GM23338 (cell line): ENCODE measurements at regions not wholly inside any gene's neighbourhood (a gene's known extent, or its start where the extent isn't known, plus 50 kb on each side); places are given as distances from the start of the nearest gene placed in this dataset.

Source experiments
- ATAC-seq: fragments of 200-7000 bp; cut with Tn5 transposase; 3 replicates; pipeline ENCODE4 v1.9.1; 2020
- DNase-seq: peaks from one replicate; pipeline ENCODE4 v3.0.0-alpha.2; 2015; ENCODE audit warnings: low spot score
- H2AFZ ChIP-seq: fragments of 200-600 bp; sonication (generic); 2 replicates; pipeline ENCODE4 v1.8.0; 2016; ENCODE audit warnings: antibody characterized with exemption, mild to moderate bottlenecking, moderate library complexity
- H3F3A ChIP-seq: fragments of 200-600 bp; sonication (generic); replicated peaks from 2 replicates; pipeline ENCODE4 v1.8.0; 2017; ENCODE audit warnings: antibody characterized with exemption, mixed run types, low read depth
- H3K27ac ChIP-seq: fragments of 200-600 bp; sonication (generic); 2 replicates; pipeline ENCODE4 v1.6.1; 2016; ENCODE audit warnings: low read depth
- H3K27me3 ChIP-seq: fragments of 200-600 bp; sonication (generic); 2 replicates; pipeline ENCODE4 v1.8.0; 2016; ENCODE audit warnings: mild to moderate bottlenecking, mixed run types, moderate library complexity; ENCODE audit not compliant: insufficient read depth
- H3K36me3 ChIP-seq: fragments of 200-600 bp; sonication (generic); 2 replicates; pipeline ENCODE4 v1.8.0; 2016; ENCODE audit warnings: mild to moderate bottlenecking; ENCODE audit not compliant: insufficient read depth
- H3K4me1 ChIP-seq: fragments of 200-600 bp; sonication (generic); 2 replicates; pipeline ENCODE4 v1.8.0; 2016; ENCODE audit warnings: mild to moderate bottlenecking, moderate library complexity; ENCODE audit not compliant: insufficient read depth
- H3K4me2 ChIP-seq: fragments of 200-600 bp; sonication (generic); 2 replicates; pipeline ENCODE4 v1.7.1; 2017; ENCODE audit warnings: mixed run types
- H3K4me3 ChIP-seq: fragments of 200-600 bp; sonication (generic); 2 replicates; pipeline ENCODE4 v1.6.1; 2016; ENCODE audit warnings: mixed run types
- H3K79me2 ChIP-seq: fragments of 200-600 bp; sonication (generic); replicated peaks from 2 replicates; pipeline ENCODE4 v1.8.0; 2017; ENCODE audit warnings: mild to moderate bottlenecking; ENCODE audit not compliant: insufficient read depth
- H3K9me2 ChIP-seq: fragments of 200-600 bp; sonication (generic); 2 replicates; pipeline ENCODE4 v1.8.0; 2017; ENCODE audit not compliant: insufficient read depth
- H4K20me1 ChIP-seq: fragments of 200-600 bp; sonication (generic); replicated peaks from 2 replicates; pipeline ENCODE4 v1.8.0; 2017; ENCODE audit warnings: mild to moderate bottlenecking; ENCODE audit not compliant: insufficient read depth
- H3K27ac Mint-ChIP-seq: 2 replicates; pipeline ENCODE4 v1.8.0; 2020; ENCODE audit warnings: inconsistent platforms, mild to moderate bottlenecking, moderate library complexity, mixed read lengths
- H3K27me3 Mint-ChIP-seq: 3 replicates; pipeline ENCODE4 v1.8.0; 2022; ENCODE audit warnings: low read depth, mild to moderate bottlenecking, moderate library complexity, mixed read lengths, inconsistent platforms; ENCODE audit not compliant: insufficient read depth, poor library complexity
- H3K36me3 Mint-ChIP-seq: 3 replicates; pipeline ENCODE4 v1.8.0; 2021; ENCODE audit warnings: low read depth, mild to moderate bottlenecking, inconsistent platforms, moderate library complexity, mixed read lengths
- H3K4me1 Mint-ChIP-seq: 3 replicates; pipeline ENCODE4 v1.8.0; 2020; ENCODE audit warnings: mild to moderate bottlenecking, inconsistent platforms, mixed read lengths
- H3K4me3 Mint-ChIP-seq: 3 replicates; pipeline ENCODE4 v1.8.0; 2021; ENCODE audit warnings: moderate library complexity, mild to moderate bottlenecking, inconsistent platforms, mixed read lengths
- H3K9me3 Mint-ChIP-seq: 3 replicates; pipeline ENCODE4 v1.8.0; 2020; ENCODE audit warnings: moderate library complexity, mild to moderate bottlenecking, inconsistent platforms, mixed read lengths
- CREB1 ChIP-seq: fragments of 250-450 bp; sonication (Bioruptor Pico); IDR thresholded peaks from 2 replicates; pipeline ENCODE4 v1.5.0; 2020; ENCODE audit warnings: low read depth, mild to moderate bottlenecking, moderate library complexity
- CTCF ChIP-seq, 2 experiments: fragments of 200-600 bp in 1 of 2; sonication (generic) in 1 of 2; conservative IDR thresholded peaks; 2 replicates each; pipeline versions ENCODE4 v1.5.1 to v1.6.1; 2016 to 2017; ENCODE audit warnings: antibody characterized with exemption in 2 of 2, low read depth in 2 of 2, mild to moderate bottlenecking in 2 of 2, moderate library complexity in 1 of 2
- ETS1 ChIP-seq: IDR thresholded peaks from 2 replicates; pipeline ENCODE4 v1.6.1; 2016; ENCODE audit warnings: antibody characterized with exemption
- EZH2 ChIP-seq: fragments of 200-600 bp; sonication (generic); IDR thresholded peaks from one replicate; pipeline ENCODE4 v1.8.0; 2017; ENCODE audit warnings: antibody characterized with exemption, mild to moderate bottlenecking, low read depth; ENCODE audit not compliant: unreplicated experiment
- EZH2phosphoT487 ChIP-seq: fragments of 200-600 bp; sonication (generic); IDR thresholded peaks from one replicate; pipeline ENCODE4 v1.8.1; 2018; ENCODE audit warnings: antibody characterized with exemption; ENCODE audit not compliant: unreplicated experiment
- JUNB ChIP-seq: IDR thresholded peaks from one replicate; pipeline ENCODE4 v1.6.1; 2016; ENCODE audit warnings: antibody characterized with exemption; ENCODE audit not compliant: unreplicated experiment
- NANOG ChIP-seq: IDR thresholded peaks from 2 replicates; pipeline ENCODE4 v1.6.1; 2016; ENCODE audit warnings: antibody characterized with exemption, borderline replicate concordance
- POLR2AphosphoS5 ChIP-seq: IDR thresholded peaks from 2 replicates; pipeline ENCODE4 v1.6.1; 2016; ENCODE audit warnings: antibody characterized with exemption, low read depth
- REST ChIP-seq: IDR thresholded peaks from one replicate; pipeline ENCODE4 v1.6.1; 2018; ENCODE audit warnings: antibody characterized with exemption; ENCODE audit not compliant: unreplicated experiment
- STAT1 ChIP-seq: IDR thresholded peaks from one replicate; pipeline ENCODE4 v1.6.1; 2016; ENCODE audit warnings: antibody characterized with exemption; ENCODE audit not compliant: unreplicated experiment
- ZNF114 ChIP-seq: fragments of 250-450 bp; sonication (Bioruptor Pico); IDR thresholded peaks from 2 replicates; pipeline ENCODE4 v1.5.0; 2020; ENCODE audit warnings: mild to moderate bottlenecking, moderate library complexity
- ZNF331 ChIP-seq: fragments of 250-450 bp; sonication (Bioruptor Pico); IDR thresholded peaks from 2 replicates; pipeline ENCODE4 v1.5.0; 2020; ENCODE audit warnings: low read depth, mild to moderate bottlenecking, moderate library complexity
- ZNF462 ChIP-seq: fragments of 250-450 bp; sonication (Bioruptor Pico); IDR thresholded peaks from 2 replicates; pipeline ENCODE4 v1.5.0; 2020; ENCODE audit warnings: mild to moderate bottlenecking, moderate library complexity

GRCh38 chr12:58576081-58576480 is 344.2 kb downstream of the LRIG3 start:
- Mint-ChIP-seq H3K9me3 (no peaks in the 10 kb centered on the region), H3K36me3 (no peaks in the 10 kb centered on the region), H3K27me3 (peaks cover 2% of the 10 kb centered on the region), H3K4me1 (no peaks in the 10 kb centered on the region), H3K27ac (no peak overlapping the region), H3K4me3 (no peak overlapping the region)
- no peaks in the 10 kb centered on the region for H3K9me2 ChIP-seq
- H3K27me3 ChIP-seq, result no peaks in the 10 kb centered on the region
- H2AFZ ChIP-seq, result no peak overlapping the region
- no peak overlapping the region for H3K27ac ChIP-seq
- no peaks in the 10 kb centered on the region for H3K36me3 ChIP-seq
- no peak overlapping the region for H3K4me2 ChIP-seq
- H4K20me1 ChIP-seq, result no peaks in the 10 kb centered on the region
- no peak for ATAC-seq
- no peaks in the 10 kb centered on the region for H3K4me1 ChIP-seq
- H3K79me2 ChIP-seq, result no peaks in the 10 kb centered on the region
- H3F3A ChIP-seq, result no peaks in the 10 kb centered on the region
- no peak for TF ChIP-seq REST
- TF ChIP-seq POLR2AphosphoS5, result no peak
- no peak for TF ChIP-seq CTCF (conservative IDR thresholded peaks at IDR 0.05; ENCODE audit: low read depth in 2 of 2)
- TF ChIP-seq ETS1, result no peak
- TF ChIP-seq ZNF114 (CRISPR knock-in tag), result no peak
- no peak for TF ChIP-seq CREB1 (CRISPR knock-in tag)
- TF ChIP-seq EZH2, result no peak
- TF ChIP-seq ZNF462, result no peak
- TF ChIP-seq ZNF331, result no peak
- no peak for TF ChIP-seq EZH2phosphoT487
- no peak for TF ChIP-seq NANOG
- no peak for TF ChIP-seq JUNB
- no peak for TF ChIP-seq STAT1
- no peak overlapping the region for H3K4me3 ChIP-seq
- DNase-seq, result no peak
